HG03520 (cell line): ENCODE measurements at regions not wholly inside any gene's neighbourhood (a gene's known extent, or its start where the extent isn't known, plus 50 kb on each side); places are given as distances from the start of the nearest gene placed in this dataset.
"Not testable (repeated sequence)": the region's sequence is repeated elsewhere in the genome, so short reads cannot be mapped to it uniquely, and the experiment has no call there.

Experiments
- ATAC-seq: cut with Tn5 transposase; IDR thresholded peaks from one replicate; pipeline ENCODE4 v1.9.1; 2021; ENCODE audit warnings: mild to moderate bottlenecking, moderate library complexity; ENCODE audit not compliant: unreplicated experiment

- no peak for ATAC-seq
Observed at GRCh38 chr2:212913640-212914306, 237.6 kb downstream of the IKZF2 start.

GRCh38 chr2:212912445-212913103 is 238.8 kb downstream of the IKZF2 start:
- ATAC-seq, result no peak

- ATAC-seq, result no peak
Observed at GRCh38 chr2:212911011-212911410, 240.4 kb downstream of the IKZF2 start.

DNA sequence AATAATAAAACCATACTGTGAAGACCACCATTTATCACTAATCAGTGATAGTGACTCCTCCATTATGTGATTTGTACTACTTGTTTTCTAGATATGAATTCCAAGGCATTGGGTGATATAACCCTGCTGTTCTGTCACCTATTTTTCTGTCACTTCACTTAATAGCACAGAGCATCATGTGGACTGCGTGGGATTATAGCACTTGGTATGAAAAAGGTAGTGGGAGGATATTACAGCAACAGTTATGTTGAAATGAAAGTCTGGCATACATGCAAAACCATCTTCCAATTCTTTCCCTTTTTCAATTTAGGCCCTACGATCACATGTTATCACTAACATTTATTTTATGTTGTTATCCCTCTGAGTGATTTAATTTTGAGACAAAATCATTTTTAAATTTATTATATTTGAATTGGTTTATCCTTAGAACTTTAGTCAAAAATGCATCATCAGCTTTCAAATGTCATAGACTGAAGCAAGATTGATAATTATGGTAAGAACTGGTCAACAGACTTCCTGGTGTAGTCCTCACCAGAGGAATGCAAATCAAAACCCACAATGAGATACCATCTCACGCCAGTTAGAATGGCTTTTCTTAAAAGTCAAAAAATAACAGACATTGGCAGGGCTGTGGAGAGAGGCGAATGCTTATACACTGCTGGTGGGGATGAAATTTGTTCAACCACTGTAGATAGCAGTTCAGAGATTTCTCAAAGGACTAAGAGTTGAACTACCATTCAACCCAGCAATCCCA is 242.6 kb downstream of the IKZF2 start:
- ATAC-seq, result no peak

GRCh38 chr2:212908031-212908430 is 243.4 kb downstream of the IKZF2 start:
- no peak for ATAC-seq

DNA sequence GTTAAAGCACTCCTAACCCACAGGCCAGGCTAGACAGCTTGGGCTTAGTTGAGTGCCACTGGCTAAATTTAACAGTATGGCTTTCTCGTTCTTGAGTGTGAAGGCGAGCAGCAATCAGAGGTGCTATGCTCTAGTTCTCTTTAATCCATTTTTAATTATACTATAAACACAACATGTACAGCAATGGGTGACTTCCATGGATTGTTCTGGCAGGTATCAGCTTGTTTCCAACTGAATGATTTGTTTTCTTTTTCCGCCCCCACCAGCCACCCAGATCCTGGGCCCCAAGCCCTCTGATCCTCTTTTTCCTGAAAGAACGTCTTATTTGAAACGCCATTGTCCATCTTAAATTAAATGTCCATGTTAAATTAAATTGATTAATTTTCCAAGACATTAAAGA is 244.8 kb downstream of the IKZF2 start:
- no peak for ATAC-seq

DNA sequence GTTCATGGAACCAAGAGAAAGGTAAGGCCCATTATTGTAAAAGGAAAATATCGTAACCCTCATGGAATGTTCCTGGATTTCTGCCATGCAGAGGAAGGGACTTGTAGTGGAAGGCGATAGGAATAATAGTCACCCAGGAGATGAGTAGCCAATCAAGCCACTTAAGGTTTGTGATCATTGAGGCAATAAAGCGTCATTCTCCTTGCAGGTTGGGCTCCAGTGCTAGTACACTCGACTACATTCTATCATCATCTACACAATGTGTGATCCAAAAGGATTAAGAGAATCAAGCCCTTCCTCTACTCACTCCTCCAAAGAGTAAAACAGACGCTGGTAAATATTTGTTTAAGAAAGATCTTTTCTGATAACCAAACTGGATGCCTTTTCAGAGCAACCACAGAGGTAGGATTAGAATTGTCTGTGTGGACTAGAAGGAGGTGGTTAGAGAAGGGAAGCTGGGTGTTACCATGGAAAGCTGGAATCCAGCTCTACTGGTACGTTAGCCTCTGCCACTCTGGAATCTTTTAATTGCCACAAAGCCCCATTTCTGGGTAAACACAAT is 245.7 kb downstream of the IKZF2 start:
- no peak for ATAC-seq

GRCh38 chr2:212904646-212905045 is 246.8 kb downstream of the IKZF2 start:
- ATAC-seq, result no peak

DNA sequence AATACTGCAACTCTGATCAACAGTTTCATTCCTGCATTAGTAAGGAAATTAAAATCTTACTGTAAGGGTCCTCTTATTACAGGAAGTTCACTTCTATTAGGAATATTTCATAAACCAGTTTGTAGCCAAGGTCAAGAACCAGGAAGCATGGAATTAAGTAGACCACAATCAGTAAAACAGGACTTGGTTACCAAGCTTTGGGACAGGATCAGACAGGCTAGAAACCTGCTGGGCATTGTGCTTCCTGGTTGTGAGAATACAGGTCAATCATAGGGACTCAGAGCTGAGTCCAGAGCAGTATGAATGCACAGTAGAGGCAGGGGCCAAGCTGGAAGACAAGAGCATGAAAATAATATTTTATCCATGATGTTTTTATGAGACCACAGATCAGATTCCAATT is 248.0 kb downstream of the IKZF2 start:
- no peak for ATAC-seq

DNA sequence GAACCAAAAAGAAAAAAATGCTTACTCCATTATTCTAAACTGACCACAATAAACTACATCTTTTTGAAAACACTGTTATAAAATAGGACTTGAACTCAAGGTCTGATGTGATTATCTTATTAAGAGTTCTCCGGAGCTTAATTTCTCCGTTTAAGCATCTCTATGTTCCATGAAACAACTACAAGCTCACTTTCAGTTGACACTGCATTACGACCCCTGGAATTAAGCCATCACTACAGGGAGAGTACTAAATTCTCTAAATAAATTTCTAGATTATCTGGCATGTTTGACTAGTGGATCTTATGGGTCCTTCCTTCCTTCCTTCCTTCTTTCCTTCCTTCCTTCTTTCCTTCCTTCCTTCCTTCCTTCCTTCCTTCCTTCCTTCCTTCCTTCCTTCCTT is 249.0 kb downstream of the IKZF2 start:
- ATAC-seq, result no peak

GRCh38 chr2:212901604-212902275 is 249.7 kb downstream of the IKZF2 start:
- no peak for ATAC-seq

DNA sequence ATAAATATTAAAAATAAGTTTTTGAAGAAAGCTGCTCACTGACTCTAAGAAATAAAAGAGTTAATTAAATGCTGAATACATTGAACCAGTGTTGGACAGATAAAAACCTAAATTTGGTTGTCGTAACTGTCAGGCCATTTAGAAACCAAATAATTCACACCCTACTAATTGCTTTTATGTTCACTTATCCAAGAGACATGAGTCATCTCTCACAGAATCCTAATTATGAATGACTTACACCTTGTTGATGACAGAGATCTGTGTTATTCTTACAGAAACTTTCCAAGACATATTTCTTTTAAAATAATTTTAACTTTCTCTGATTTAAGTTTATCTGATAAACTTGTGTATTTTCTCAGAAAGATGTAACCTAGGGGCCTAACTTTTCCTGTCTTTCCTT is 250.7 kb downstream of the IKZF2 start:
- no peak for ATAC-seq

- no peak for ATAC-seq
Observed at GRCh38 chr2:212898011-212898410, 253.4 kb downstream of the IKZF2 start.

DNA sequence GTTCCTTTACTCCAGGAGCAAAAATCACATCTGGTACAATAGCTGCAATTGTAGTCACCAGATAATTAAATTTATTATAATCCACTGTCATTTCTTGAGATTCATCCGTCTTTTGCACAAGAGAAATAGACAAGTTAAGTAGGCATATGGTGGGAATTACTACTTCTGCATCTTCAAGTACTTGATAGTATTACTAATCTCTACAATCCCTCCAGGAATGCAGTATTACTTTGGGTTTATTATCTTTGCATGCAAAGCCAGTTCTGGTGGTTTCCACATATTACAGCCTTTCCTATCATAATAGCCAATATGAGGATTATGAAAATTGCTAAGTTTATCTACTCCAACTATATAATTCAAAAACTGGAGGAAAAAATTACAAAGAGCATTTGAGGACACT is 254.1 kb downstream of the IKZF2 start:
- no peak for ATAC-seq

DNA sequence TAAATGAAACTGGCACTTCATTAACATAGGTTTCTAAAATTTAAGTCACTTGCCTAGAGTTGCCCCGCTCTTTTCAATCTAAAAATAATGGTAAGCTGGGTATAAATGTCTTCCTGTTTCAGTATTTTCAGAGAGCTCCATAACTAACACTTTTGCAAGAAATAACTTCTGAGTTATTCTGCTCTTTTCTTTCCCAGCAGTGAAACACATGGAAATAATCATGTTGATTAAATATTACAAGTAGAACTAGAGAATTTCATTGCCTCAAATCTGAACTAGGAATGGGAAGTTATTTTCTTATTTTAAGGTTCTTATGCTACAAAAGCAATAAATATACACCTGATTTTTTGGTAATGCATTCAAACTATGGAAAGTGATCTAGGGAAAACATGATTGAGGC is 257.4 kb downstream of the IKZF2 start:
- ATAC-seq, result no peak

DNA sequence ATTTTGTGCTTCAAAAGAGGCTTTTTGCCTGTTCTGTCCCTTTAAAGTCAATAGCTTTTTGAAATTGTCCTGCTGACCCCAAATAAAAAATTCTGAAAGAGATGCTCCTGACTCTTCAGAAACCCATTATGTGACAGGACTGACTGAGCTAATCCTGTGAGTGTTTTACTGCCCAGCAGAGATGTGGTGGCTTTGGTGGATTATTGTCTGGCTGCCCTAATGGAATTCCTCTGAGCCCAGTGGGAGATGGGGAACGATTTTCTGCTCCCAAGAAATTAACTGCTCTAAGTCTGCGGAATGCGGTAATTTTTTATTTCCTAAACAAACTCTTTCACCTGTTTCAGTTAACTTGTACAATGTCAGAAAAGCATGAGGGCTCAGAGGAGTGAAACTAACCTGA is 258.2 kb downstream of the IKZF2 start:
- ATAC-seq, result no peak

DNA sequence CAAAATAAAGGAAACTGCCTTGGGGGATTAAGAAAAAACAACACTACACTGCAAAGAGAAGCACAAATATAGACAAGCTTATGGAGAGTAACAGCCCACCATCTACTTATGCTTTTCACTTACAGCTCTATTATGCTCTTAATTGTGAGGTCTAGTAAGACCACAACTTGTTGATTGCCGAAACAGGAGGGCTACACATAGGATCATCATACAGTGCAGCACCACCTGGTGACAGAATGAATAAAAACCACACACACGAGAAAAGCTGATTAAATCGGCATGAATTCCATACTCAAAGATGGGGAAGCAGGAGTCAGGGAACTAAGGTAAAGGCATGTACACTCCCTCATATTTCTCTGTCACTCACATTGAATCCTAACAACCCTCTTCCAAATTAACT is 259.2 kb downstream of the IKZF2 start:
- ATAC-seq, result peak; percentile 65

GRCh38 chr2:212891580-212891979 is 259.8 kb downstream of the IKZF2 start:
- no peak for ATAC-seq

DNA sequence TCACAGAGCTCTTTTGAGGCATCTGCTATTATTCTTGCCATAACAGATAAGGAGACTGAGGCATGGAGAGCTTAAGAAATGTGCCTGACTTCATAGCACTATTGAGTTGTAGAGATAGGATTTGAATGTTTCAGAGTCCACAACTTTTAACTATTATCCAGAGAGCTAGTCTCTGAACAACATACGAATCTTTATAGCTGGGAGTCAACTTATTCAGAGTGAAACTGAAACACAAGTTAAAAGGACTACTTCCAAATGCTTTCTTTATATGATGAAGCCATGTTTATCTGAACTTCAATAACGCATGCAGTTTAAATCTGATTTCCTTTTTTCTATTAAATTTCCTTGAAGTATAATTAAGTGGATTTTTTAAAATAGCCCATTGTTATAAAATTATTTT is 268.8 kb downstream of the IKZF2 start:
- ATAC-seq, result no peak

GRCh38 chr2:212876556-212876955 is 274.9 kb downstream of the IKZF2 start:
- ATAC-seq, result not testable (repeated sequence)

GRCh38 chr2:212875950-212876349 is 275.5 kb downstream of the IKZF2 start:
- not testable (repeated sequence) for ATAC-seq
